GM12872 (cell line): ENCODE measurements at regions not wholly inside any gene's neighbourhood (a gene's known extent, or its start where the extent isn't known, plus 50 kb on each side); places are given as distances from the start of the nearest gene placed in this dataset.

Experiments used
- CTCF ChIP-seq: IDR thresholded peaks from 3 replicates; pipeline ENCODE4 v1.5.1; 2011; ENCODE audit warnings: low read depth, mild to moderate bottlenecking, low read length, moderate library complexity; ENCODE audit not compliant: insufficient read depth

- TF ChIP-seq CTCF = no peak
Measured at GRCh38 chr17:77807746-77808441, 150.6 kb upstream of the TNRC6C start.

GRCh38 chr17:77808686-77809425, 149.6 kb upstream of the TNRC6C start:
- no peak for TF ChIP-seq CTCF

DNA sequence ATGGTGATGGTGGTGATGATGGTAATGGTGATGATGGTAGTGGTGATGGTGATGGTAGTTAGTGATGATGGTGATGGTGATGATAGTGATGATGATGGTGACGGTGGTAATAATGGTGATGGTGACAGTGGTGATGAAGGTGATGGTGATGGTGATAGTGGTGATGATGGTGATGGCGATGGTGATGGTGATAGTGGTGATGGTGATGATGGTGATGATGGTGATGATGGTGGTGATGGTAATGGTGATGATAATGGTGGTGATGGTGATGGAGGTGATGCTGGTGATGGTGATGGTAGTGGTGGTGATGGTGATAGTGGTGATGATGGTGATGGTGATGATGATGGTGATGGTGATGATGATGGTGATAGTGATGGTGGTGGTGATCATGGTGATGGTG, 148.7 kb upstream of the TNRC6C start:
- TF ChIP-seq CTCF = no peak

DNA sequence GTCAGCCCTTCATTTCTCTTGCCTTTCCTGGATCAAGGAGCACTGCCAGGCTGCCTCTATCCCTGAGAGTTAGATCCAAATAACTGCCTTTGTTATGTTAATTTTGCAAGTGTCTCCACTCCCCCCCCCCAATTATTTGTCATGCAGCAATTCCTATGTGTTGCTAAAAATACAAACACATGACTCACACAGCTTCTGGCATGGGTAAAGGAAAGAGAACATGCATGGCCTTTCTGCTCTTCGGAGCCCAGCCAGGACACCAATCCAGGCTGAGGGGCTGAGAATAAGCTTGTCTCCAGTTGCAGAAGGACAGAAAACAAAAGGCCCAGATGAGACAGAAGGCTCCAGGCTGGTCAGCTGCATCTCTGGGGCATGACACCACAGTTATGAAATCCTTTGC, 148.0 kb upstream of the TNRC6C start:
- TF ChIP-seq CTCF = no peak

DNA sequence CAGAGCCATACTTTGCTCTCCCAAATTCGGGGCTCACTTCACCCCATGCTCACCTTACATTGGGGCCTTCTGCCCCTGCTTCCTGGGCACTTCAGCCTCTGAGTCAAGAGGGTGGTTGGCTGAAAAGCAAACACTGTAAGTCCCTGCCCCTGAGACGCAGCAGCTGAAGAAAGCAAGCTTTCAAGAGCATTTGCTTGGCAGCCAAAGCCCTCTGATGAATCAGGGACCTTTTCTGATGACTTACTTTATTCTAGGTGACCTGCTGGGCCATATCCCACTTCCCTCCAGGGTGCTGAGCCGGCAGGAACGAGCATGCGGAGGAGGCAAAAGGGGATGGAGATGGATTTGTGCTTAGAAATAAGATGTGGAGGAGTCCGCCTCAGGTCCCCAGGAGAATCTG, 147.0 kb upstream of the TNRC6C start:
- no peak for TF ChIP-seq CTCF

- TF ChIP-seq CTCF = no peak
Measured at GRCh38 chr17:77814091-77814772, 144.3 kb upstream of the TNRC6C start.

- no peak for TF ChIP-seq CTCF
Measured at GRCh38 chr17:77815127-77815905, 143.2 kb upstream of the TNRC6C start.
